ENCODE measurements at regions not wholly inside any gene's neighbourhood (a gene's known extent, or its start where the extent isn't known, plus 50 kb on each side); places are given as distances from the start of the nearest gene placed in this dataset.
"Not testable (repeated sequence)": the region's sequence is repeated elsewhere in the genome, so short reads cannot be mapped to it uniquely, and the experiment has no call there.

DNA sequence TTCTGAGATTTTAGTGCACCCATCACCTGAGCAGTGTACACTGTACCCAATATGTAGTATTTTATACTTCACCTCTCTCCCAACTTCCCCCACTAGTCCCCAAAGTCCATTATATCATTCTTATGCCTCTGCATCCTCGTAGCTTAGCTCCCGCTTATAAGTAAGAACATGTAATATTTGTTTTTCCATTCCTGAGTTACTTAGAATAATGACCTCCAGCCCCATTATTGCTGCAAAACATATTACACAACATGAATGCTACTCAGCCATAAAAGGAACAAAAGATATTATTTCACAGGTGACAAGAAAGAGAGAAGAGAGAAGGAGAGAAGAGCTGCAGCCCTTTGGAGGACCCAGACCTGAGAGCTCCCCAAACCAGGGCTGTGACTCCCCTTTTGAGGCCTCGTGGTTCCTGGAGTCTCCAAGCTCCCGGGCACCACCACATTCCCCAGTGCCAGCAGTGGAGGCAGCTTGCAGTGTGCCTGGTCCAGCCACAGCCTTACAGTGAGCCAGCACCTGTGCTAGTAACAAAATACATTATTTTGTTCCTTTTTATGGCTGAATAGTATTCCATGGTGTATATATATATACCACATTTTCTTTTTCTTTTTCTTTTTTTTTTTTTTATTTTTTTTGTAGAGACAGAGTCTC lies 194.5 kb upstream of the DAB2 start:
- Histone ChIP-seq H3K9me3 (ENCODE audit: control insufficient read depth, low read length) (no peaks in the 10 kb centered on the region), H3K27me3 (ENCODE audit: control insufficient read depth, insufficient read depth) (no peaks in the 10 kb centered on the region), H3K4me1 (ENCODE audit: control insufficient read depth, insufficient read depth, low read length) (no peaks in the 10 kb centered on the region), H3K27ac (ENCODE audit: low read length) (no peak overlapping the region), H3K4me3 (ENCODE audit: low read length) (no peak overlapping the region)
- intact Hi-C loops (cut with DNase I) = no loop called here
- no peak for ATAC-seq
- DNase-seq = no peak
- 70% methylated on average over 4 of the region's 4 CpGs for WGBS

DNA sequence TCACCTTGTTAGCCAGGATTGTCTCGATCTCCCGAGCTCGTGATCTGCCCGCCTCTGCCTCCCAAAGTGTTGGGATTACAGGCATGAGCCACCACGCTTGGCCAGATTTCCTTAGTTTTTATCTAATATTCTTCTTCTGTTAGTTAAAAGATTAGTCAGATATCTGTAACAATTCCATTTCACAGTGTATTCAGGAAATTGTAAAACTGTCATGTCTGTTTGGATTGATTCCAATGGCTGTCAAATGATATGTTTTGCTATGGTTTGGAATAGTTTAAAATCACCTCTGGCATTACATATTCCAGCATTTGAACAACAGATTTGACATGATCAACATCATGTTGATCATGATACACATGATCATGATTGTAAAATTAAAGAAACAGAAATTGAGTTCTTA lies 193.6 kb upstream of the DAB2 start:
- Histone ChIP-seq H3K27me3 (ENCODE audit: control insufficient read depth, insufficient read depth) (no peaks in the 10 kb centered on the region), H3K4me3 (ENCODE audit: low read length) (no peak overlapping the region), H3K4me1 (ENCODE audit: control insufficient read depth, insufficient read depth, low read length) (no peaks in the 10 kb centered on the region), H3K27ac (ENCODE audit: low read length) (no peak overlapping the region), H3K9me3 (ENCODE audit: control insufficient read depth, low read length) (no peaks in the 10 kb centered on the region)
- no peak for ATAC-seq
- 92% methylated on average over 5 of the region's 5 CpGs for WGBS
- no peak for DNase-seq
- intact Hi-C loops (cut with DNase I) = no loop called here

DNA sequence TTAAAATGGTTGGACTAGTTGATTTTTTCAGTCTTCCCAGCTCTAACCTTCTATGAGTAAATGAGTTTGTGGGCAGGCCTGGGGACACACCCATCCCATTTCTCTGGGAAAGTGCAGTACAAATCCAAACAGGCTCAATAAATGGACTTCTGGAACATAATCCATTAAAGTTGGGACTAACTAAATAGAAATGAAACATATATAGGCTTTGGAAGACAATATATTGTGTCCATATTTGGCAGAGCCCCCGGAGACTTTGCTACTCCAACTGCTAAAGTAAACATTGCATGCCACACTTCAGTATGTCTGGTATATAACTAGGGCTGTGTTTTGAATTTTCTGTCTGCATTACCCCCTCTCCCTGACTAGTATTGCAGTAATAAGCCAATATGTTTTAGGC lies 191.4 kb upstream of the DAB2 start:
- intact Hi-C loops (cut with DNase I) = no loop called here
- Histone ChIP-seq H3K27me3 (ENCODE audit: control insufficient read depth, insufficient read depth) (no peaks in the 10 kb centered on the region), H3K27ac (ENCODE audit: low read length) (no peak overlapping the region), H3K4me3 (ENCODE audit: low read length) (no peak overlapping the region), H3K4me1 (ENCODE audit: control insufficient read depth, insufficient read depth, low read length) (no peaks in the 10 kb centered on the region), H3K9me3 (ENCODE audit: control insufficient read depth, low read length) (peaks cover 2% of the 10 kb centered on the region)
- DNase-seq (no peak), ATAC-seq (no peak)
- 69% methylated on average over 1 of the region's 1 CpG for WGBS

DNA sequence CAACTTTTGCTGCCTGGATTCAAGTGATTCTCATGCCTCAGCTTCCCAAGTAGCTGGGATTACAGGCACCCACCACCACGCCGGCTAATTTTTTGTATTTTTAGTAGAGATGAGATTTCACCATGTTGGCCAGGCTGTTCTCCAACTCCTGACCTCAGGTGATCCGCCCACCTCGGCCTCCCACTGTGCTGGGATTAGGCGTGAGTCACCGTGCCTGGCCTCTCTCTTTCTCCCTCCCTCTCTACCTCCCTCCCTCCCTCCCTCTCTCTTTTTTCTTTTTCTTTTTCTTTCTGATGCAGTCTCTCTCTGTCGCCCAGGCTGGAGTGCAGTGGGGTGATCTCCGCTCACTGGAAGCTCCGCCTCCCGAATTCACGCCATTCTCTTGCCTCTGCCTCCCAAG lies 186.3 kb upstream of the DAB2 start:
- ATAC-seq; H3K9me3 ChIP-seq (ENCODE audit: control insufficient read depth, low read length); intact Hi-C loops (cut with DNase I); H3K4me1 ChIP-seq (ENCODE audit: control insufficient read depth, insufficient read depth, low read length); H3K27ac ChIP-seq (ENCODE audit: low read length); DNase-seq; H3K4me3 ChIP-seq (ENCODE audit: low read length); H3K27me3 ChIP-seq (ENCODE audit: control insufficient read depth, insufficient read depth): not testable (repeated sequence)
- WGBS = 94% methylated on average over 11 of the region's 11 CpGs

DNA sequence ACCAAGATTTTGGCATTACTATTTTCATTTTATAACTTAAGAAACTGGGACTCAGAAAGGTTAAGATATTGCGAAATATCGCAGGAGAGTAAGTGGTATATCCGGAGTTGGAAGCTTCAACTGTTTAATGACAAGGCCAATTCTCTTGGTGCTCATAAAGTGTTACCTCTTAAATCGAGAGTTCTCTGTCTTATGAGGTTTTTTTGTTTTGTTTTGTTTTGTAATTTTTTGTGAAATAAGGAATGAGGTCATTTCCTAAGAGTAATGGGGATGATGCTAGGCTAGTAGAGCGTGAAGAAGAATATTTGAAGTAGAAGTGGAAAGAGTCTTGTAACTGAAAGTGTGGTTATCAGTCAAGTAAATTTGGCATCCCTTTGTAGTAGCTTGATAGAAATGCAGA lies 183.2 kb upstream of the DAB2 start:
- Histone ChIP-seq H3K27ac (ENCODE audit: low read length) (no peak overlapping the region), H3K9me3 (ENCODE audit: control insufficient read depth, low read length) (peaks cover 4% of the 10 kb centered on the region), H3K4me1 (ENCODE audit: control insufficient read depth, insufficient read depth, low read length) (no peaks in the 10 kb centered on the region), H3K4me3 (ENCODE audit: low read length) (no peak overlapping the region), H3K27me3 (ENCODE audit: control insufficient read depth, insufficient read depth) (no peaks in the 10 kb centered on the region)
- 68% methylated on average over 5 of the region's 5 CpGs for WGBS
- DNase-seq (no peak), ATAC-seq (no peak)
- intact Hi-C loops (cut with DNase I) = no loop called here

DNA sequence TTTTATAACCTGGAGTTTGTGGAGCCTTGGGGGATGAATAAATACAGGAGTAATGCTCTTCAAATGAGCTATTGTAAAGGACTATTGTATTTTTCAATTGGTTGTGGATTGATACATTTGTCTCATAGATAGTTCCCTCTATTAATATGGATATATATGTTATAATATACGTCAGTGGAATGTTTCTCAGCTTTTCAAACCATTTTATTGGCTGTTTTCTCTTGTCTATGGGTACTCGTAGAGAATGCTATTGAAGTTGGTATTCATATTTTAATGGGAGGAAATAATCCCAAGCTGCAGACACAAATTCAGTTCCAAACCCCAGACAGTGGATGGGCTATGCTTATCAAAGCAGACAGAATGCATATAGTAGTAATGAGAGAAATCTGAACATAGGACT lies 181.8 kb upstream of the DAB2 start:
- H3K27me3 ChIP-seq (ENCODE audit: control insufficient read depth, insufficient read depth) = no peaks in the 10 kb centered on the region
- no peak overlapping the region for H3K27ac ChIP-seq (ENCODE audit: low read length)
- intact Hi-C loops (cut with DNase I) = no loop called here
- H3K4me3 ChIP-seq (ENCODE audit: low read length) = no peak overlapping the region
- ATAC-seq = no peak
- H3K4me1 ChIP-seq (ENCODE audit: control insufficient read depth, insufficient read depth, low read length) = no peaks in the 10 kb centered on the region
- 89% methylated on average over 2 of the region's 2 CpGs for WGBS
- no peak for DNase-seq
- peaks cover 2% of the 10 kb centered on the region for H3K9me3 ChIP-seq (ENCODE audit: control insufficient read depth, low read length)

DNA sequence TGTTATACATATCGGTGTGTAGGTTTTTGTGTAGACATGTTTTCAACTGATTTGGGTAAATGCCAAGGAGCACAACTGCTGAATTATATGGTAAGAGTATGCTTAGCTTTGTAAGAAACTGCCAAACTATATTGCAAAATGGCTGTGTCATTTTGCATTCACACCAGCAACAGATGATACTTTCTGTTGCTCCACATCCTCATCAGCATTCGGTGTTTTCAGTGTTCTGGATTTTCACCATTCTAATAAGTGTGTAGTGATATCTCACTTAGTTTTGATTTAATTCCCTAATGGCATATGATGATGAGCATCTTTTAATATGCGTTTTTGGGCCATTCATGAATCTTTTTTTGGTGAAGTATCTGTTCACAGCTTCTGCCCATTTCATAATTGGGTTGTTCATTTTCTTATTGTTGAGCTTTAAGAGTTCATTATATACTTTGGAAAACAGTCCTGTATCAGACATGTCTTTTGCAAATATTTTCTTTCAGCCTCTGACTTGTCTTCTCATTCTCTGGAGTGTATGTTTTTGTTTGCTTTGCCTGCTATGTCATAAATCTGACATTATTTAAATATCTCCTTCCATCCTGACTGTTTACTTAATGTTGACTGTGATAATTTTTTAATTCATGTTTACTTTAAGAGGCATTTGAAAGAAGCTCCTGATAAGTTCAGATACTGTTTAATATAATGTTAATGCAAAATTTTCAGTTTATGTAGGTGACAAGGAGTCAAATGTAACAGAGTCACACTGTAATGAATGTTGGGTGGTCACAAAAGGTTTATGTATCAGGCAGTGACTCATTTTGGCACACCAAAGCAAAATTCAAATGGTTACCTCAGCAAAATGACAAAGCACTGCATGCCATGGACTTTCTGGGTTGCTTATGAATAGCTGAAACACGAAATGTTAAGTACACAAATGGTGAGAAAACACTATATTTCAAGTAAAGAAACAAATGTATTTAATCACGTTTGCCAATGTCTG lies 181.1 kb upstream of the DAB2 start:
- Histone ChIP-seq H3K4me3 (ENCODE audit: low read length) (no peak overlapping the region), H3K9me3 (ENCODE audit: control insufficient read depth, low read length) (peaks cover 2% of the 10 kb centered on the region), H3K4me1 (ENCODE audit: control insufficient read depth, insufficient read depth, low read length) (no peaks in the 10 kb centered on the region), H3K27me3 (ENCODE audit: control insufficient read depth, insufficient read depth) (no peaks in the 10 kb centered on the region), H3K27ac (ENCODE audit: low read length) (no peak overlapping the region)
- intact Hi-C loops (cut with DNase I) = no loop called here
- DNase-seq (no peak), ATAC-seq (no peak)
- WGBS = 80% methylated on average over 5 of the region's 5 CpGs

DNA sequence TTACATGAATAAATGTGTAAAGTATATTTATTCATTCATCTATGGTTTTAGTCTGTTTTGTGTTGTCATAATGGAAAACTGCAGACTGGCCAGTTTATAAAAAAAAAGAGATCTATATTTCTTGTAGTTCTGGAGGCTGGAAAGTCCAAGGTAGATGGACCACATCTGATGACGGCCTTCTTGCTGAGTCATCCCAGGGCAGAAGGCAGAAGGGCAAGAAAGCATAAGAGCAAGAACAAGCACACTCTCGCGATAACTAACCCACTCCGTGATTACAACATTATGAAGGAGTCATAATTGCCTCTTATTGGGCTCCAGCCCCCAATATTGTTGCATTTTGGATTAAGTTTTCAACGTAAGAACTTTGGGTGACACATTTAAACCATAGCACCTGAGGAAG lies 180.4 kb upstream of the DAB2 start:
- ATAC-seq = no peak
- no peak for DNase-seq
- WGBS = 93% methylated on average over 5 of the region's 5 CpGs
- Histone ChIP-seq H3K27me3 (ENCODE audit: control insufficient read depth, insufficient read depth) (no peaks in the 10 kb centered on the region), H3K27ac (ENCODE audit: low read length) (no peak overlapping the region), H3K4me3 (ENCODE audit: low read length) (no peak overlapping the region), H3K9me3 (ENCODE audit: control insufficient read depth, low read length) (peaks cover 2% of the 10 kb centered on the region), H3K4me1 (ENCODE audit: control insufficient read depth, insufficient read depth, low read length) (no peaks in the 10 kb centered on the region)
- intact Hi-C loops (cut with DNase I) = no loop called here

DNA sequence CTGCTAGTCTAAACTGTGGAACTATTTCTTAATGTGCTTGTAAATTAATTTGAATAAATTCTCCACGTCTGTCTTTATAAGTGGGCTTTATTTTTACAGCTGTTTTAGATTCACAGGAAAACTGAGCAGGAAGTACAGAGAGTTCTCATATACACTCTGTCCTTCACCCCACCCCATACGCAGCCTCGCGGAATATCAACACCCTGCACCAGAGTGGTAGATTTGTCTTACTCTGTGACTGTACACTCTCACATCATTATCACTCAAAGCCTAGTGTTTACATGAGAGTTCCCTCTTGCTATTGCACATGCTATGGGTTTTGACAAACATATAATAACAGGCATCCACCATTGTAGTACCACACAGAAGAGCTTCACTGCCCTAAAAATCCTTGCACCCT lies 179.7 kb upstream of the DAB2 start:
- H3K4me3 ChIP-seq (ENCODE audit: low read length) = no peak overlapping the region
- no peak overlapping the region for H3K27ac ChIP-seq (ENCODE audit: low read length)
- intact Hi-C loops (cut with DNase I) = no loop called here
- H3K27me3 ChIP-seq (ENCODE audit: control insufficient read depth, insufficient read depth) = no peaks in the 10 kb centered on the region
- no peak for ATAC-seq
- peaks cover 2% of the 10 kb centered on the region for H3K9me3 ChIP-seq (ENCODE audit: control insufficient read depth, low read length)
- WGBS = 27% methylated on average over 4 of the region's 4 CpGs
- no peaks in the 10 kb centered on the region for H3K4me1 ChIP-seq (ENCODE audit: control insufficient read depth, insufficient read depth, low read length)
- DNase-seq = no peak

DNA sequence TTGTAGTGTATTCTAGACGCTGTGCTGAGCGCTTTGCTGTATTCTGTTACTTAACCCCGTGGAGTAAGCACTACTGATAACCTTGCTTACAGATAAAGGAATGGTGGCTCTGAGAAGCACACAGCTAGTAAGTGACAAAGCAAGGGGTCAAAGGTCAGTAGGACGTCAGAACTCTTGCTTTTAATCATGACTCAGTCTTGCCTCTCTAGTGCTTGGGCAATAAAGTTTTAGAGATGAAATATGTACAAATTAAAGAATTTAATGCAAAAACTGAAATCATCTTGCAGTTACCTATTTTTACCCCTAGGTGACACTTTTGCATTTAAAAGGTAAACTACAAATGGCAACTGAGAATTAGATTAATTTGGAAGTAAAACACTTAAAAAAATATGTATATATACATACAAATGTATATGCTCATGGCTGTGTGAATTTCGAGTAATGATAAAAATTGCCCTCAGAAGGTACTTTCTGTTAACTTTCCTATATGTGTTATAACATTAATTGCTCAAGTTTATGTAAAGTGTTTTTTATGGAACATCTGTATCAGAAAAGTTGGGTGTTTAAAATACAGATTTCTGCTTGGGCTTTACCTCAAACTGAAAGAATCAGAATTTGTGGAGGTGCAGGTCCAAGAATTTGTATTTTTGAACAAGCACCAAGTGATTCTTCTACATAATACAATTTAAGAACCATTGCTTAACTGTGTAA lies 175.1 kb upstream of the DAB2 start:
- Histone ChIP-seq H3K9me3 (ENCODE audit: control insufficient read depth, low read length) (no peaks in the 10 kb centered on the region), H3K27me3 (ENCODE audit: control insufficient read depth, insufficient read depth) (no peaks in the 10 kb centered on the region), H3K4me1 (ENCODE audit: control insufficient read depth, insufficient read depth, low read length) (no peaks in the 10 kb centered on the region), H3K4me3 (ENCODE audit: low read length) (no peak overlapping the region), H3K27ac (ENCODE audit: low read length) (no peak overlapping the region)
- intact Hi-C loops (cut with DNase I) = no loop called here
- ATAC-seq (no peak), DNase-seq (no peak)
- 17% methylated on average over 5 of the region's 5 CpGs for WGBS

DNA sequence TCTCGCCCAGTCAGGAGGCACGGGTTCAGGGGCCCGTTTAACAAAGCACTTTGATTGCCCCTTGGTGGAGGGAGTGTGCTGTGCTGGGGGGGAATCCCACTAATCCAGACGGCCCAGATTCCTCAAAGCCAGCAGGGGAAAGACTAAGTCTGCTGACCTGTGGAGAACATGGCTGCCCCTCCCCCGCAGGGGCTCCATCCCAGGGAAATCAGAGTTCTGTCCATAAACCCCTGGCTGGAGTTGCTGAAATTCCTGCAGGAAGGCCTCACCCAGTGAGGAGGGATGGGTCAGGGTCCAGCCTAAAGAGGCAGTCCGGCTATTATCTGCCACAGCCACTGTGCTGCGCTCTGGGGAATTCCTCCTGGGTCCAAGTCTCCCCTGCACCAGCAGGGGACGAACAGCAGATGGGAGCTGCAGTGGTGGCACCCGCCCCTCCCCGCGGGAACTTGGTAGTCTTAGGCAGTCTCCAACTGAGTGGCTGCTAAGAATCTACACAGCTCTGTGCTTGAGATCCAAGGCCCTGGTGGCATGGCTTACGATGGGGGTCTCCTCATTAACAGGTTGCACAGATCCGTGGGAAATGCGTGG lies 174.0 kb upstream of the DAB2 start:
- Histone ChIP-seq H3K4me1 (ENCODE audit: control insufficient read depth, insufficient read depth, low read length) (no peaks in the 10 kb centered on the region), H3K9me3 (ENCODE audit: control insufficient read depth, low read length) (no peaks in the 10 kb centered on the region), H3K4me3 (ENCODE audit: low read length) (no peak overlapping the region), H3K27ac (ENCODE audit: low read length) (no peak overlapping the region), H3K27me3 (ENCODE audit: control insufficient read depth, insufficient read depth) (no peaks in the 10 kb centered on the region)
- ATAC-seq (no peak), DNase-seq (no peak)
- 81% methylated on average over 14 of the region's 14 CpGs for WGBS
- intact Hi-C loops (cut with DNase I) = no loop called here

Measured in right cardiac atrium (tissue), 5 donors.